CD8-positive, alpha-beta memory T cell (primary cell): ENCODE measurements at regions not wholly inside any gene's neighbourhood (a gene's known extent, or its start where the extent isn't known, plus 50 kb on each side); places are given as distances from the start of the nearest gene placed in this dataset.

Experiments used
- CTCF ChIA-PET: fragments of 350-600 bp; sonication (Branson Sonifier 250); formaldehyde crosslinking; loops from one replicate; lab custom pipeline; 2021; ENCODE audit warnings: antibody characterized with exemption; lab: Charles Lee
- POLR2A ChIA-PET: fragments of 350-600 bp; sonication (Branson Sonifier 250); formaldehyde crosslinking; loops from one replicate; lab custom pipeline; 2021; ENCODE audit warnings: antibody characterized with exemption; lab: Charles Lee
- DNase-seq, 5 donors: peaks; one replicate each; pipeline versions ENCODE4 v3.0.0 to v3.0.0-alpha.2; 2020 to 2022; ENCODE audit warnings: mixed read lengths in 1 of 5
- H3K27ac ChIP-seq: one replicate; pipeline ENCODE4 v1.7.0; 2013; ENCODE audit warnings: low read depth, mild to moderate bottlenecking, low read length, moderate library complexity
- H3K27me3 ChIP-seq: 2 replicates; pipeline ENCODE4 v1.7.0; 2013; ENCODE audit warnings: low read length, mild to moderate bottlenecking; ENCODE audit not compliant: insufficient read depth, poor library complexity, severe bottlenecking
- H3K36me3 ChIP-seq: 2 replicates; pipeline ENCODE4 v1.7.0; 2013; ENCODE audit warnings: mild to moderate bottlenecking, low read length, moderate library complexity; ENCODE audit not compliant: insufficient read depth
- H3K4me1 ChIP-seq: 2 replicates; pipeline ENCODE4 v1.7.0; 2013; ENCODE audit warnings: mild to moderate bottlenecking, low read length, moderate library complexity; ENCODE audit not compliant: insufficient read depth
- H3K4me3 ChIP-seq: 2 replicates; pipeline ENCODE4 v1.7.0; 2013; ENCODE audit warnings: mild to moderate bottlenecking, low read length
- H3K9me3 ChIP-seq: 2 replicates; pipeline ENCODE4 v1.7.0; 2013; ENCODE audit warnings: mild to moderate bottlenecking, low read length
- H3K27ac Mint-ChIP-seq, 8 donors: one replicate each; pipeline ENCODE4 v1.8.0; 2020 to 2021; ENCODE audit warnings: mixed read lengths in 8 of 8, mild to moderate bottlenecking in 6 of 8, inconsistent platforms in 3 of 8, moderate library complexity in 3 of 8
- H3K27me3 Mint-ChIP-seq, 2 donors: one replicate each; pipeline ENCODE4 v1.8.0; 2020 to 2021; ENCODE audit warnings: mixed read lengths in 2 of 2, mild to moderate bottlenecking in 1 of 2, moderate library complexity in 1 of 2
- H3K36me3 Mint-ChIP-seq, 3 donors: one replicate each; pipeline ENCODE4 v1.8.0; 2020 to 2021; ENCODE audit warnings: mixed read lengths in 3 of 3, inconsistent platforms in 1 of 3, mild to moderate bottlenecking in 1 of 3
- H3K4me1 Mint-ChIP-seq, 3 donors: one replicate each; pipeline ENCODE4 v1.8.0; 2020 to 2021; ENCODE audit warnings: mixed read lengths in 3 of 3, inconsistent platforms in 1 of 3, mild to moderate bottlenecking in 1 of 3
- H3K4me3 Mint-ChIP-seq, 7 donors: one replicate each; pipeline ENCODE4 v1.8.0; 2020 to 2021; ENCODE audit warnings: mixed read lengths in 7 of 7, mild to moderate bottlenecking in 6 of 7, moderate library complexity in 4 of 7, inconsistent platforms in 2 of 7
- H3K9me3 Mint-ChIP-seq, 5 donors: one replicate each; pipeline ENCODE4 v1.8.0; 2020 to 2022; ENCODE audit warnings: mixed read lengths in 5 of 5, mild to moderate bottlenecking in 3 of 5, moderate library complexity in 2 of 5, inconsistent platforms in 1 of 5

DNA sequence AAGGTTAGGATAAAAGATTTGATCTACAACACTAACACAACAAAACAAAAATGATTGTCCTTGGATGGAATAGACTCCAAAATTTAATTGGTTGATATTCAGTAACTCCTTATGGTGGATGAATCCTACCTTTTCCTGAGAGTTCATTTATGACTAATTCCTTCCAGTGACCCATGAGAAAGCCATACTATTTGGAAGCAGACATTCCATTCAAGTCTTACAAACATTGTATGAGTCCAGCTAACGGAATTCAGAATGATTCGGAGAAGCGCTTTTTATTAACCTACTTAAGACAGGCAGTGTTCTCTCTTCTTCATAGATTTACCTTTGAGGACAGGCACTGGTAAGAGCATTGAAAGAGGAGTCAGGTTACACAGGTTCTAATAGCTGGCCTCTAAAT lies 155.6 kb upstream of the ZNF648 start:
- H3K27ac ChIP-seq: no peak overlapping the region
- Mint-ChIP-seq H3K4me1 (no peaks in the 10 kb centered on the region), H3K36me3 (peaks cover 0 to 15% (median 2%) of the 10 kb centered on the region in 3 donors), H3K27ac (no peak overlapping the region), H3K9me3 (peaks cover 8 to 20% (median 15%) of the 10 kb centered on the region in 5 donors), H3K27me3 (peaks cover 11 to 24% of the 10 kb centered on the region in 2 donors), H3K4me3 (no peak overlapping the region)
- H3K9me3 ChIP-seq: no peaks in the 10 kb centered on the region
- H3K4me1 ChIP-seq: no peaks in the 10 kb centered on the region
- no peaks in the 10 kb centered on the region for H3K27me3 ChIP-seq
- H3K4me3 ChIP-seq: no peak overlapping the region
- no peaks in the 10 kb centered on the region for H3K36me3 ChIP-seq
- ChIA-PET CTCF (no interaction called here), POLR2A (no interaction called here)
- DNase-seq: no peak

DNA sequence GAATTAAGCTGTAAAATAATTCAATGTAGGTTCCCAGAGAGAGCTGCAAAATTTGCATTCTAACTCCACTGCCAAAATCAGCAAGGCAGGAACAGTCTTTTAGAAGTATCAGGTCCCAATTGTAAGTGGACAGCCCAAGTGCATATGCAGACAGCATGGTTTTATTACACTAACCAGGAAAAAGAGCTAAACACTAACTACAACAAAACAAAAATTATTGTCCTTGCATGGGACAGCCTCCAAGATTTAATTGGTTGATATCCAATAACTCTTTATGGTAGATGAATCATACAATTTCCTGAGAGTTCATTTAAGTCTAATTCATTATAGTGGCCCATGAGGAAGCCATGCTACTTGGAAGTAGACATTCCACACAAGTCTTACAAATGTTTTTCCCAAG lies 154.3 kb upstream of the ZNF648 start:
- H3K27me3 Mint-ChIP-seq: peaks cover 7 to 19% of the 10 kb centered on the region in 2 donors
- Histone ChIP-seq H3K4me3 (no peak overlapping the region), H3K4me1 (no peaks in the 10 kb centered on the region), H3K27ac (no peak overlapping the region), H3K9me3 (no peaks in the 10 kb centered on the region), H3K27me3 (no peaks in the 10 kb centered on the region), H3K36me3 (no peaks in the 10 kb centered on the region)
- no peak overlapping the region for H3K4me3 Mint-ChIP-seq
- peaks cover 4 to 9% (median 6%) of the 10 kb centered on the region in 5 donors for H3K9me3 Mint-ChIP-seq
- no peaks in the 10 kb centered on the region for H3K4me1 Mint-ChIP-seq
- peaks cover 0 to 10% (median 2%) of the 10 kb centered on the region in 3 donors for H3K36me3 Mint-ChIP-seq
- CTCF ChIA-PET: no interaction called here
- no peak overlapping the region for H3K27ac Mint-ChIP-seq
- no peak for DNase-seq
- POLR2A ChIA-PET: no interaction called here

DNA sequence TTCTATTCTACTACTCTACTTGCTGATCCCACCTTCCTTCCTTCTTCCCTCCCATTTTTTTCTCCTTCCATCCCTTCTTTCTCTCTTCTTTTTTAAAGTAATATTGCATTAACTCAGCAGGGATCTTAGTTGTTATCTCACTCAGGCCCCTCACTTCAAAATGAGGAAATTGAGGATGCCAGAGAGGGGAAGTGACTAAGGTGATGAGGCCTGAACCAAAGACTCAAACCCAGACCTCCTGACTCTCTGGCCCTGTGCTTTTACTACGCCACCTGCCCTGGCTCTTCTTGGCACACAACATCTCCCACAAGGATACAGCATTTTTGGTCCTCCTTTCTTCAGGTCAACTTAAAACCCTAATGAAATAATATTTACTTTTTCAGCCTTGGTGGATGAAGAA lies 151.7 kb upstream of the ZNF648 start:
- no peaks in the 10 kb centered on the region for H3K27me3 ChIP-seq
- no peaks in the 10 kb centered on the region for H3K9me3 ChIP-seq
- H3K36me3 Mint-ChIP-seq: peaks cover 0 to 4% (median 2%) of the 10 kb centered on the region in 3 donors

DNA sequence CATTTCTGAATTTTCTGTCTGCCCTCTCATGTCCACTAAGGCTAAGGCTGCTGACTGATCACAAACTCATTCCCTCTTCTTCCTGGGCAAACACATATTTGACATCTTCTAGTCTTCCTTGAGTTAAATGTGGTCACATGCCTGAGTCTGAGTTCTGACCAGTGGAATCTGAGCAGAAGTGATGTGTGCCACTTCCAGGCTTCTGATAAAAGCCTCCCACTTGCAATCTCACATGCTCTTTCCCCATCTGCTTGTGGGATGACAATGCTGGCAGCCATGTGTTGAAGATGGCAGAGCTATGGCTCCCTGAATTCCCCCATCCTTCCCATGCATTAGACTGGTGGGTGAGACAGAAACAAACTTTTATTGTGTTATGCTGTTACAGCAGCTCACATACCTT lies 149.9 kb upstream of the ZNF648 start:
- no peaks in the 10 kb centered on the region for H3K9me3 Mint-ChIP-seq
- H3K4me1 ChIP-seq: no peaks in the 10 kb centered on the region
- POLR2A ChIA-PET: interaction anchor here (0.6 kb wide), 1 partner anchor 39 kb away, joined by 5 read pairs; no protein-coding TSS in a partner anchor
- H3K27ac Mint-ChIP-seq: no peak overlapping the region
- no peak for DNase-seq
- H3K4me3 Mint-ChIP-seq: no peak overlapping the region
- peaks cover 0 to 3% (median 0%) of the 10 kb centered on the region in 3 donors for H3K4me1 Mint-ChIP-seq
- H3K4me3 ChIP-seq: no peak overlapping the region
- H3K27me3 Mint-ChIP-seq: peaks cover 3 to 5% of the 10 kb centered on the region in 2 donors
- no peaks in the 10 kb centered on the region for H3K9me3 ChIP-seq
- H3K36me3 Mint-ChIP-seq: peaks cover 0 to 2% (median 0%) of the 10 kb centered on the region in 3 donors
- CTCF ChIA-PET: no interaction called here
- H3K27ac ChIP-seq: no peak overlapping the region
- H3K36me3 ChIP-seq: no peaks in the 10 kb centered on the region
- no peaks in the 10 kb centered on the region for H3K27me3 ChIP-seq

More for the DNA sequence above, 151.7 kb upstream of the ZNF648 start:
- DNase-seq: no peak
- Histone ChIP-seq H3K4me1 (no peaks in the 10 kb centered on the region), H3K27ac (no peak overlapping the region), H3K4me3 (no peak overlapping the region), H3K36me3 (no peaks in the 10 kb centered on the region)
- peaks cover 0 to 4% (median 0%) of the 10 kb centered on the region in 5 donors for H3K9me3 Mint-ChIP-seq
- no peak overlapping the region for H3K4me3 Mint-ChIP-seq
- H3K27me3 Mint-ChIP-seq: peaks cover 6 to 17% of the 10 kb centered on the region in 2 donors
- H3K27ac Mint-ChIP-seq: peak overlapping the region in 1 of 8 donors; percentile 84
- CTCF ChIA-PET: no interaction called here
- no peaks in the 10 kb centered on the region for H3K4me1 Mint-ChIP-seq
- POLR2A ChIA-PET: no interaction called here

DNA sequence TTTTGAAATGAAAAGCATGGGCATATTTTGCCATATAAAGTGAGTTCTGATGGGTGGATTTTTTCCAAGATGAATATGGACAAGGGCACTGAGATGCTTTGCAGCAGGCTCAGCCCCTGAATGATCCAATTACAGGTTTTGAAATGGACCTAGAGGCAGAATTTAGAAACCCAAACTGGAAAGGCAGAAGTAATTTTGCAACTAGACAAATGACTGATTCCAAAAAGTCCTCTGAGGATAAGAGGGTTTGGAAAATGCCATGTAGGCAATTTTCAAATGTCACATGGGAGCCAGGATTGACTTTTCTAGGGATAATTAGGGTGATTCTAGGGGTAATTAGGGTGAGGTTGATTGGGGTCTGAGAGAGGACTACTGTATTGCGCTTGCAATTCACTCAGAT lies 148.9 kb upstream of the ZNF648 start:
- POLR2A ChIA-PET: no interaction called here
- Histone ChIP-seq H3K9me3 (no peaks in the 10 kb centered on the region), H3K36me3 (no peaks in the 10 kb centered on the region), H3K4me1 (no peaks in the 10 kb centered on the region), H3K27me3 (no peaks in the 10 kb centered on the region), H3K27ac (no peak overlapping the region), H3K4me3 (no peak overlapping the region)
- H3K9me3 Mint-ChIP-seq: no peaks in the 10 kb centered on the region
- H3K4me1 Mint-ChIP-seq: peaks cover 0 to 6% (median 0%) of the 10 kb centered on the region in 3 donors
- peaks cover 1 to 5% of the 10 kb centered on the region in 2 donors for H3K27me3 Mint-ChIP-seq
- H3K4me3 Mint-ChIP-seq: no peak overlapping the region
- peaks cover 0 to 2% (median 0%) of the 10 kb centered on the region in 3 donors for H3K36me3 Mint-ChIP-seq
- CTCF ChIA-PET: no interaction called here
- peak overlapping the region in 1 of 8 donors; percentile 61 for H3K27ac Mint-ChIP-seq
- DNase-seq: no peak

DNA sequence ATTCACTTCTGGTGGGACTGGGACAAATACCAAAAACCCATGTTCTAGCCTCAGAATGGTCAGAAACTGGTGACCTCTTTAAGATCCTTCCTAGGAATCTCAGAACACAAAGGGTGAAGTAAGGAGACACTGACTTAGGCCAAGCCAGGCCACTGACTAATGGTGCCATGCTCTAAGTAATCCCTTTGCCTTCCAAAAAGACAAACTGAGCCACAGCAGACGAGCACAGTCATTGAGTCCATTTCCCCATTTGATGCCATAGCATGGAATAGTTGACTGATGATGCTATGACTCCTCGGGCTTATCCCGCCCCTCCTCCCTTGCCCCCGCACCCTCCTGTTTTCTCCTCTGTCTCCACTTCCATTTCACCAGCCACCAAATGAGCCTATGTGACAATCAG lies 145.8 kb upstream of the ZNF648 start:
- Histone ChIP-seq H3K4me3 (no peak overlapping the region), H3K4me1 (no peaks in the 10 kb centered on the region), H3K27me3 (no peaks in the 10 kb centered on the region), H3K27ac (no peak overlapping the region), H3K9me3 (no peaks in the 10 kb centered on the region), H3K36me3 (no peaks in the 10 kb centered on the region)
- Mint-ChIP-seq H3K27me3 (no peaks in the 10 kb centered on the region), H3K4me1 (peaks cover 0 to 6% (median 0%) of the 10 kb centered on the region in 3 donors), H3K9me3 (peaks cover 0 to 4% (median 0%) of the 10 kb centered on the region in 5 donors), H3K36me3 (no peaks in the 10 kb centered on the region), H3K4me3 (no peak overlapping the region), H3K27ac (peak overlapping the region in 1 of 8 donors; percentile 74)
- CTCF ChIA-PET: no interaction called here
- DNase-seq: no peak
- POLR2A ChIA-PET: no interaction called here

DNA sequence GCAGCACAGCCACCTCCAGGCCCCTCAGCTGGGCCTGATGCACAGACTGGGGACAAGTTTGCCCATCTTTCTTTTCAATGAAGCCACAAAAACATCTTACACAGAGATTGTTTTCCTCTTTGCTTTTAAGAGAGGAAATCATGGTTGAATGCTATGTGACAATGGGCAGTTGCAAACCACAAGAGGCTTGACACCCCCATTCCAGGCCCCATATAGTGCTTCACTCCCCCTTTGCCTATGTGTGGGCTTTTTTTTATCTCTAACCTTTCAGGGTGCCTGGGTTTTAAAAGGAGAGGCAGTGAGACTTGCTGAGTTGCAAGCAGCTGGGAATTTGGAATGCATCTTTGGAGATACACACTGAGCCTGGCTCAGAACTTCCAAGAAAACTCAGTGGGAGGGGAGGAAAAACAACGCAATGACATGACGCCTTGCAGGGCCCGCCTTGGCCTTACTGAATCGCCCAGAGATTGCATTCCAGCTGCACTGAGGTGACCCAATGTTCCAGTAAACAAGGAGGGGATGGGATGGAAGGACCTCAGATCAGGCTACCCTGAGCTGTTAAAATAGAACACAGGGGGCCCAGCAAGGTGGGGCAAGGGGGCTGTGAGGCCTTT lies 145.2 kb upstream of the ZNF648 start:
- H3K27me3 Mint-ChIP-seq: peaks cover 0 to 1% of the 10 kb centered on the region in 2 donors
- CTCF ChIA-PET: no interaction called here
- H3K36me3 ChIP-seq: no peaks in the 10 kb centered on the region

DNA sequence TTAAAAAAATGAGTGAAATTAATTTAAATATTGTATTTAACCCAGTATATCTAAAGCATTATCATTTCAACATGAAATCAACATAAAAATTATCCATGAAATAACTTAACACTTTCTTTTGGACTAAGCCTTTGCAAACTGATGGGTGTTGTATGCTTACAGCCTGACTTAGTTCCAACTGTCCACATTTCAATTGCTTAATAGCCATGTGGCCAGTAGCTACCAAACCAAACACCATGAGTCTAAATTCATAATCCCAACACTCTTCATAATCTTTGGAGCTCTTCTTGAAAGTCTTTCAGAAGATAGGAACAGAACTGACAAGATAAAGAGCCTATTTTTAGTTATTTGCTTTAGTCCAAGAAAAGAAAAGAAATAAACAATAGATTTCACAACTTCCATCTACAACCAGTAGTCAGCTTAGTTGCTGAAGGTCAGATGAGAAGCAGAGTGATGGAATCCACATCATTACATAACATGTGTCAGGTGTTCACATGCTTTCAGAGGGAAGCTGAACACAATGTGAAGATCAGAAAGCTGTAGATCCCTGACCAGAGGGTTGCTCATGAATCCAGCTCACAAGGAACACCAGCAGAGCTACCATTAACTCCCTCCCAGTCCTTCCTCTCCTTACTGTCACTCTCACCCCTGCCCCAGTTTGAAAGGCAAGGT lies 144.0 kb upstream of the ZNF648 start:
- ChIA-PET CTCF (no interaction called here), POLR2A (no interaction called here)
- no peaks in the 10 kb centered on the region for H3K4me1 ChIP-seq
- no peak for DNase-seq
- H3K9me3 ChIP-seq: no peaks in the 10 kb centered on the region
- no peaks in the 10 kb centered on the region for H3K36me3 Mint-ChIP-seq
- no peak overlapping the region for H3K27ac ChIP-seq
- H3K27me3 Mint-ChIP-seq: peaks cover 0 to 1% of the 10 kb centered on the region in 2 donors
- peaks cover 0 to 6% (median 0%) of the 10 kb centered on the region in 3 donors for H3K4me1 Mint-ChIP-seq
- H3K4me3 Mint-ChIP-seq: no peak overlapping the region
- no peaks in the 10 kb centered on the region for H3K27me3 ChIP-seq
- peaks cover 0 to 4% (median 0%) of the 10 kb centered on the region in 5 donors for H3K9me3 Mint-ChIP-seq
- H3K36me3 ChIP-seq: no peaks in the 10 kb centered on the region
- no peak overlapping the region for H3K27ac Mint-ChIP-seq
- H3K4me3 ChIP-seq: no peak overlapping the region

More for the DNA sequence above, 145.2 kb upstream of the ZNF648 start:
- no peak for DNase-seq
- POLR2A ChIA-PET: no interaction called here
- no peaks in the 10 kb centered on the region for H3K9me3 ChIP-seq
- no peak overlapping the region for H3K27ac ChIP-seq
- no peaks in the 10 kb centered on the region for H3K27me3 ChIP-seq
- H3K27ac Mint-ChIP-seq: peak overlapping the region in 1 of 8 donors; percentile 29
- peaks cover 0 to 4% (median 0%) of the 10 kb centered on the region in 5 donors for H3K9me3 Mint-ChIP-seq
- no peaks in the 10 kb centered on the region for H3K36me3 Mint-ChIP-seq
- peaks cover 0 to 6% (median 0%) of the 10 kb centered on the region in 3 donors for H3K4me1 Mint-ChIP-seq
- H3K4me1 ChIP-seq: no peaks in the 10 kb centered on the region
- no peak overlapping the region for H3K4me3 Mint-ChIP-seq
- H3K4me3 ChIP-seq: no peak overlapping the region
